H1 (cell line): ENCODE measurements at regions not wholly inside any gene's neighbourhood (a gene's known extent, or its start where the extent isn't known, plus 50 kb on each side); places are given as distances from the start of the nearest gene placed in this dataset.

Experiments used
- BRCA1 ChIP-seq: IDR thresholded peaks from 2 replicates; pipeline ENCODE4 v1.6.1; 2012; ENCODE audit warnings: low read depth, low read length, improper control_type of control experiment
- CHD2 ChIP-seq: IDR thresholded peaks from 2 replicates; pipeline ENCODE4 v1.6.1; 2012; ENCODE audit warnings: low read length, improper control_type of control experiment
- EZH2 ChIP-seq: fragments of 200-600 bp; sonication (generic); IDR thresholded peaks from 2 replicates; pipeline ENCODE4 v1.7.1; 2012; ENCODE audit warnings: low read depth, mild to moderate bottlenecking, moderate library complexity, low read length, inconsistent platforms; ENCODE audit not compliant: severe bottlenecking
- JUND ChIP-seq: IDR thresholded peaks from 2 replicates; pipeline ENCODE4 v1.6.1; 2011; ENCODE audit warnings: mild to moderate bottlenecking, improper control_type of control experiment, low read length
- TAF7 ChIP-seq: optimal IDR thresholded peaks from 2 replicates; pipeline ENCODE3; 2011; ENCODE audit warnings: low read depth, mild to moderate bottlenecking, inconsistent platforms, low read length, moderate library complexity, borderline replicate concordance

- TF ChIP-seq JUND (no peak), TAF7 (no peak), EZH2 (no peak), CHD2 (no peak), BRCA1 (no peak)
Observed at GRCh38 chr22:48404801-48405447, 1422.7 kb downstream of the BRD1 start (continued).
